Neural cell (in vitro differentiated cells): ENCODE measurements at regions not wholly inside any gene's neighbourhood (a gene's known extent, or its start where the extent isn't known, plus 50 kb on each side); places are given as distances from the start of the nearest gene placed in this dataset.

Experiments used
- H2AFZ ChIP-seq: fragments of 200-600, 300-800 bp; sonication (generic), shearing (Covaris generic); 2 replicates; pipeline ENCODE4 v1.6.0; 2014; ENCODE audit warnings: low read depth, mild to moderate bottlenecking, antibody characterized with exemption, low read length, moderate library complexity
- H3F3A ChIP-seq: fragments of 200-600 bp; shearing (Covaris generic); 2 replicates; pipeline ENCODE4 v1.6.1; 2016; ENCODE audit warnings: mild to moderate bottlenecking, moderate library complexity, mixed read lengths, antibody characterized with exemption, low read length; ENCODE audit not compliant: insufficient read depth, poor library complexity, severe bottlenecking
- H3K27ac ChIP-seq: fragments of 200-600, 300-800 bp; sonication (generic), shearing (Covaris generic); 2 replicates; pipeline ENCODE4 v1.5.1; 2014; ENCODE audit warnings: mild to moderate bottlenecking, low read length, moderate library complexity
- H3K27me3 ChIP-seq: fragments of 300-800, 200-600 bp; sonication (generic), shearing (Covaris generic); 2 replicates; pipeline ENCODE4 v1.6.0; 2014; ENCODE audit warnings: mild to moderate bottlenecking, low read depth, low read length, moderate library complexity; ENCODE audit not compliant: insufficient read depth
- H3K36me3 ChIP-seq: fragments of 300-800, 200-600 bp; sonication (generic), shearing (Covaris generic); 2 replicates; pipeline ENCODE4 v1.5.1; 2014; ENCODE audit warnings: mild to moderate bottlenecking, antibody characterized with exemption, low read length, moderate library complexity; ENCODE audit not compliant: insufficient read depth
- H3K4me2 ChIP-seq: fragments of 300-800, 200-600 bp; sonication (generic), shearing (Covaris generic); 2 replicates; pipeline ENCODE4 v1.6.0; 2014; ENCODE audit warnings: mild to moderate bottlenecking, low read length
- H3K4me3 ChIP-seq: fragments of 300-800, 200-600 bp; sonication (generic), shearing (Covaris generic); 2 replicates; pipeline ENCODE4 v1.5.1; 2014; ENCODE audit warnings: mild to moderate bottlenecking, low read length, moderate library complexity
- H3K79me2 ChIP-seq: fragments of 200-600 bp; shearing (Covaris generic); replicated peaks from 2 replicates; pipeline ENCODE4 v1.6.0; 2014; ENCODE audit warnings: mild to moderate bottlenecking, low read length, moderate library complexity; ENCODE audit not compliant: insufficient read depth
- H3K9ac ChIP-seq: fragments of 300-800, 200-600 bp; sonication (generic), shearing (Covaris generic); 2 replicates; pipeline ENCODE4 v1.6.1; 2016; ENCODE audit warnings: mild to moderate bottlenecking, low read length, mixed read lengths
- H3K9me2 ChIP-seq: fragments of 200-600 bp; shearing (Covaris generic); 2 replicates; pipeline ENCODE4 v1.6.1; 2016; ENCODE audit warnings: mild to moderate bottlenecking, low read length, mixed read lengths; ENCODE audit not compliant: insufficient read depth
- H3K9me3 ChIP-seq: fragments of 200-600, 300-800 bp; sonication (generic), shearing (Covaris generic); 2 replicates; pipeline ENCODE4 v1.6.1; 2016; ENCODE audit warnings: mild to moderate bottlenecking, mixed run types, low read length, moderate library complexity, mixed read lengths
- H4K20me1 ChIP-seq: fragments of 200-600 bp; shearing (Covaris generic); 2 replicates; pipeline ENCODE4 v1.6.1; 2016; ENCODE audit warnings: mild to moderate bottlenecking, mixed run types; ENCODE audit not compliant: insufficient read depth
- EP300 ChIP-seq: fragments of 450-650 bp; conservative IDR thresholded peaks from 2 replicates; pipeline ENCODE4 v1.6.1; 2014; ENCODE audit warnings: antibody characterized with exemption, mild to moderate bottlenecking, moderate library complexity; ENCODE audit not compliant: poor library complexity, severe bottlenecking
- EZH2 ChIP-seq: fragments of 200-600, 300-800 bp; shearing (Covaris generic), sonication (generic); IDR thresholded peaks from 2 replicates; pipeline ENCODE4 v1.6.1; 2014; ENCODE audit warnings: antibody characterized with exemption, low read length, borderline replicate concordance, mild to moderate bottlenecking; ENCODE audit not compliant: insufficient read depth, poor library complexity, severe bottlenecking
- MXI1 ChIP-seq: fragments of 450-650 bp; conservative IDR thresholded peaks from 2 replicates; pipeline ENCODE4 v1.6.1; 2014; ENCODE audit warnings: antibody characterized with exemption, mild to moderate bottlenecking; ENCODE audit not compliant: poor library complexity, severe bottlenecking
- POLR2AphosphoS5 ChIP-seq: IDR thresholded peaks from 2 replicates; pipeline ENCODE4 v1.6.1; 2012
- RAD21 ChIP-seq: fragments of 450-650 bp; conservative IDR thresholded peaks from 2 replicates; pipeline ENCODE4 v1.6.1; 2014; ENCODE audit warnings: antibody characterized with exemption, mild to moderate bottlenecking, moderate library complexity
- SMC3 ChIP-seq: fragments of 450-650 bp; conservative IDR thresholded peaks from 2 replicates; pipeline ENCODE4 v1.6.1; 2014; ENCODE audit warnings: antibody characterized with exemption, mild to moderate bottlenecking, moderate library complexity; ENCODE audit not compliant: poor library complexity
- TAF1 ChIP-seq: IDR thresholded peaks from 2 replicates; pipeline ENCODE4 v1.6.1; 2012; ENCODE audit warnings: low read depth
- TF ChIP-seq, protein P1 (sequence below): IDR thresholded peaks from 2 replicates; pipeline ENCODE4 v1.6.1; 2012; ENCODE audit warnings: borderline replicate concordance
- TF ChIP-seq, protein P2 (sequence below): fragments of 450-650 bp; IDR thresholded peaks from 2 replicates; pipeline ENCODE4 v1.5.1; 2014; ENCODE audit warnings: antibody characterized with exemption, mild to moderate bottlenecking, moderate library complexity; ENCODE audit not compliant: poor library complexity, severe bottlenecking

DNA sequence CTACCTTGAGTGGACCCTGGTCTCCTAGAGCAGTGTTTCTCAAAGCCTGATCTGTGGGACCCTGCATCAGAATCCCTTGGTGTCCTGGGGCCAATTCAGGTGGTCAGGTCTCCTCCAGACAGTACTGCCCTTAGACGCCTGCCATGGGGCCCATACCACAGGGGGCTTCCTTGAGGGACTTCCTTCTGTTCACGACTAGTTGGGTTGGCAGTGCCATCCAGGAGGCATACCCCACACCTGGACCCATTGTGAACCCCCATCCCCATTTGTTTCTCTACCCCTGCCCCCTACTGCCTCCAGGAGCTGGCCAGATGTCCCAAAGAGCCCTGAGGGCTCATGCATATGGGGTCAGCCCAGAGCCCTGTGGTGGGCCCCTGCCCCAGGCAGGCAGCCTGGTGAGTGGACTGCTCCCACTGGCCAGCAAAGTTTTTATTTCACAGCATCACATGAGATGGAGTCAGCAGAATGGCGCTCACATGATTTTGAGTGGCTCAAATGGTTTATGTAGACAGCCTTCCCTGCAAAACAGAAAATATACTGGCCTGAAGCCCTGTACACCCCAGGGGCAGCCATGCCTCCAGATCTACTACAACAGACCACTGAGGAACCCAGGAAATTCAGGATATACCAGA is 259.9 kb upstream of the ZMIZ1 start:
- H3F3A ChIP-seq, result no peaks in the 10 kb centered on the region
- no peak overlapping the region for H3K4me2 ChIP-seq
- H3K9ac ChIP-seq, result no peak overlapping the region
- H3K36me3 ChIP-seq, result no peaks in the 10 kb centered on the region
- H4K20me1 ChIP-seq, result no peaks in the 10 kb centered on the region
- H3K27ac ChIP-seq, result no peak overlapping the region
- H3K9me3 ChIP-seq, result no peaks in the 10 kb centered on the region
- no peak for TF ChIP-seq SMC3
- no peak for TF ChIP-seq POLR2AphosphoS5
- TF ChIP-seq EP300, result no peak
- no peak for TF ChIP-seq EZH2
- TF ChIP-seq, protein P1, sequence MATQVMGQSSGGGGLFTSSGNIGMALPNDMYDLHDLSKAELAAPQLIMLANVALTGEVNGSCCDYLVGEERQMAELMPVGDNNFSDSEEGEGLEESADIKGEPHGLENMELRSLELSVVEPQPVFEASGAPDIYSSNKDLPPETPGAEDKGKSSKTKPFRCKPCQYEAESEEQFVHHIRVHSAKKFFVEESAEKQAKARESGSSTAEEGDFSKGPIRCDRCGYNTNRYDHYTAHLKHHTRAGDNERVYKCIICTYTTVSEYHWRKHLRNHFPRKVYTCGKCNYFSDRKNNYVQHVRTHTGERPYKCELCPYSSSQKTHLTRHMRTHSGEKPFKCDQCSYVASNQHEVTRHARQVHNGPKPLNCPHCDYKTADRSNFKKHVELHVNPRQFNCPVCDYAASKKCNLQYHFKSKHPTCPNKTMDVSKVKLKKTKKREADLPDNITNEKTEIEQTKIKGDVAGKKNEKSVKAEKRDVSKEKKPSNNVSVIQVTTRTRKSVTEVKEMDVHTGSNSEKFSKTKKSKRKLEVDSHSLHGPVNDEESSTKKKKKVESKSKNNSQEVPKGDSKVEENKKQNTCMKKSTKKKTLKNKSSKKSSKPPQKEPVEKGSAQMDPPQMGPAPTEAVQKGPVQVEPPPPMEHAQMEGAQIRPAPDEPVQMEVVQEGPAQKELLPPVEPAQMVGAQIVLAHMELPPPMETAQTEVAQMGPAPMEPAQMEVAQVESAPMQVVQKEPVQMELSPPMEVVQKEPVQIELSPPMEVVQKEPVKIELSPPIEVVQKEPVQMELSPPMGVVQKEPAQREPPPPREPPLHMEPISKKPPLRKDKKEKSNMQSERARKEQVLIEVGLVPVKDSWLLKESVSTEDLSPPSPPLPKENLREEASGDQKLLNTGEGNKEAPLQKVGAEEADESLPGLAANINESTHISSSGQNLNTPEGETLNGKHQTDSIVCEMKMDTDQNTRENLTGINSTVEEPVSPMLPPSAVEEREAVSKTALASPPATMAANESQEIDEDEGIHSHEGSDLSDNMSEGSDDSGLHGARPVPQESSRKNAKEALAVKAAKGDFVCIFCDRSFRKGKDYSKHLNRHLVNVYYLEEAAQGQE, result no peak
- no peak for TF ChIP-seq RAD21
- no peak for TF ChIP-seq TAF1
- TF ChIP-seq, protein P2, sequence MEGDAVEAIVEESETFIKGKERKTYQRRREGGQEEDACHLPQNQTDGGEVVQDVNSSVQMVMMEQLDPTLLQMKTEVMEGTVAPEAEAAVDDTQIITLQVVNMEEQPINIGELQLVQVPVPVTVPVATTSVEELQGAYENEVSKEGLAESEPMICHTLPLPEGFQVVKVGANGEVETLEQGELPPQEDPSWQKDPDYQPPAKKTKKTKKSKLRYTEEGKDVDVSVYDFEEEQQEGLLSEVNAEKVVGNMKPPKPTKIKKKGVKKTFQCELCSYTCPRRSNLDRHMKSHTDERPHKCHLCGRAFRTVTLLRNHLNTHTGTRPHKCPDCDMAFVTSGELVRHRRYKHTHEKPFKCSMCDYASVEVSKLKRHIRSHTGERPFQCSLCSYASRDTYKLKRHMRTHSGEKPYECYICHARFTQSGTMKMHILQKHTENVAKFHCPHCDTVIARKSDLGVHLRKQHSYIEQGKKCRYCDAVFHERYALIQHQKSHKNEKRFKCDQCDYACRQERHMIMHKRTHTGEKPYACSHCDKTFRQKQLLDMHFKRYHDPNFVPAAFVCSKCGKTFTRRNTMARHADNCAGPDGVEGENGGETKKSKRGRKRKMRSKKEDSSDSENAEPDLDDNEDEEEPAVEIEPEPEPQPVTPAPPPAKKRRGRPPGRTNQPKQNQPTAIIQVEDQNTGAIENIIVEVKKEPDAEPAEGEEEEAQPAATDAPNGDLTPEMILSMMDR, result no peak
- TF ChIP-seq MXI1, result no peak
- no peaks in the 10 kb centered on the region for H3K27me3 ChIP-seq
- H3K9me2 ChIP-seq, result no peaks in the 10 kb centered on the region
- no peaks in the 10 kb centered on the region for H3K79me2 ChIP-seq
- no peak overlapping the region for H2AFZ ChIP-seq
- H3K4me3 ChIP-seq, result no peak overlapping the region

- no peaks in the 10 kb centered on the region for H3K79me2 ChIP-seq
- H3K27ac ChIP-seq, result no peak overlapping the region
- H3K9ac ChIP-seq, result no peak overlapping the region
- no peaks in the 10 kb centered on the region for H3K9me3 ChIP-seq
- H3K36me3 ChIP-seq, result no peaks in the 10 kb centered on the region
- no peaks in the 10 kb centered on the region for H3K27me3 ChIP-seq
- no peak overlapping the region for H3K4me3 ChIP-seq
- H2AFZ ChIP-seq, result no peak overlapping the region
- H3K9me2 ChIP-seq, result no peaks in the 10 kb centered on the region
- no peaks in the 10 kb centered on the region for H3F3A ChIP-seq
- TF ChIP-seq EP300 (no peak), EZH2 (no peak), POLR2AphosphoS5 (no peak), MXI1 (no peak), SMC3 (no peak), RAD21 (no peak), TAF1 (no peak)
- TF ChIP-seq, protein P2, result no peak
- TF ChIP-seq, protein P1, result no peak
- H3K4me2 ChIP-seq, result no peak overlapping the region
- H4K20me1 ChIP-seq, result no peaks in the 10 kb centered on the region
These were observed 257.6 kb upstream of the ZMIZ1 start for GRCh38 chr10:78811174-78811573.
